ENCODE measurements at regions not wholly inside any gene's neighbourhood (a gene's known extent, or its start where the extent isn't known, plus 50 kb on each side); places are given as distances from the start of the nearest gene placed in this dataset.

DNA sequence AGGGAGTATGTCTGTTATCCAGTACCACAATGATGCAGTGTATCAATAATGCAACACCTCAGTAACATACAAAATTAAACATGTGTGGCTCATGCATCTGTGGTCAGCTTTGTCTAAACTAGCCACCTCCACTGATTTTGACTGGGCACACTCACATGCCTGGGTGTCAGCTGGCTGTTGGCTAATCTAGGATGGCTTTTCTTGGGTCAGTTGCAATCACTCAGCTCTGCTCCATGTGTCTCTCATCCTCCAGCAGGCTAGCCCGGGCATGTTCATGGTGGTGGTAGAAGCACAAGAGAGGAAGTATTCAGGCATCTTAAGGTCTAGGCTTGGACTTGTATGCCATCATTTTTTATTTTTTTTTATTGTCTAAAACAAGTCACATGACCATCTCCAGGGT is 59.3 kb upstream of the JAG1 start:
- Mint-ChIP-seq H3K27me3 (ENCODE audit: low read depth) (no peaks in the 10 kb centered on the region), H3K27ac (ENCODE audit: unreplicated experiment) (no peak overlapping the region), H3K36me3 (ENCODE audit: low read depth) (no peaks in the 10 kb centered on the region), H3K4me3 (ENCODE audit: unreplicated experiment) (no peak overlapping the region), H3K4me1 (ENCODE audit: low read depth) (peaks cover 32% of the 10 kb centered on the region), H3K9me3 (ENCODE audit: low read depth) (peaks cover 6% of the 10 kb centered on the region)
- no peak for DNase-seq (ENCODE audit: low spot score)
- no peak for TF ChIP-seq CTCF (IDR thresholded peaks at IDR 0.05)

DNA sequence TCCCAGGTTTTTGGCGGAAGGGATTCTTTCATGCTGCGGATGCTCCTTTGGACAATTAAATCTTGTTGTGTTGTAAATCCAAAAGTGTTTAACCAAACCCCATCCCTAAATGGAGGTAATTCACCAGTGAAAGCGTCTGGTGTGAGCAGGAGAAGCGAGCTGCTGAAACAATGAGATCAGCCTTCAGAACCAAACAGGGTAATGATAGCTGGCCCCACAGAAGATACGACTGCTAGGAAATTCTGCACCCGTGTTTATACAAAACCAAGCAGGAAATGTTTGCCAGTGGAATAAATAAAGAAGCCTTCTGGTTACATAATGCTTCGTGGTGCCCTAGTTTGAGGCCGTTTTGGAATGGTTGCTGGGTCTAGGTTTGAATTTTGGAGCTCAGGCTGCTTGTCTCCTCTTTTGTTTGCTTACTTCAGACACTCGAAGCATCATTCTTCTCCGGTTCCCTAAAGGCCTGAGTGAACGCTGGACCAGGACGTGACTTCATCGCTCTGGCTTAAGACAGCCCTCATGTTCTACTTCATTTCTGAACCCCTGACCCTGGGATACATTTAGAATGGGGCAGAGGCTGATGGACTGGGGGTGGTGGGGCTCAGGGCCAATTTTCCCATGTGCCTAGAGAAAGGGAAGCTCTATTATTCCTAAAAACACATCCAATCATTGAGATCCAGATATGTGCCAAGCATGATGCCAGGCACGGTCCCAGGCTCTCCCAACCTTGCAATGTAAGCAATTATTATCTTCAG is 61.6 kb upstream of the JAG1 start:
- Mint-ChIP-seq H3K27ac (ENCODE audit: unreplicated experiment) (no peak overlapping the region), H3K9me3 (ENCODE audit: low read depth) (peaks cover 2% of the 10 kb centered on the region), H3K4me3 (ENCODE audit: unreplicated experiment) (no peak overlapping the region), H3K36me3 (ENCODE audit: low read depth) (no peaks in the 10 kb centered on the region), H3K4me1 (ENCODE audit: low read depth) (peaks cover 46% of the 10 kb centered on the region), H3K27me3 (ENCODE audit: low read depth) (no peaks in the 10 kb centered on the region)
- no peak for TF ChIP-seq CTCF (IDR thresholded peaks at IDR 0.05)
- no peak for DNase-seq (ENCODE audit: low spot score)

GRCh38 chr20:10739134-10739533 is 65.3 kb upstream of the JAG1 start:
- H3K27me3 Mint-ChIP-seq (ENCODE audit: low read depth), result no peaks in the 10 kb centered on the region
- no peaks in the 10 kb centered on the region for H3K36me3 Mint-ChIP-seq (ENCODE audit: low read depth)
- no peak for DNase-seq (ENCODE audit: low spot score)
- H3K4me1 Mint-ChIP-seq (ENCODE audit: low read depth), result peaks cover 49% of the 10 kb centered on the region
- H3K4me3 Mint-ChIP-seq (ENCODE audit: unreplicated experiment), result peak overlapping the region; percentile 67
- no peak for TF ChIP-seq CTCF (IDR thresholded peaks at IDR 0.05)
- H3K27ac Mint-ChIP-seq (ENCODE audit: unreplicated experiment), result peak overlapping the region; percentile 94
- peaks cover 2% of the 10 kb centered on the region for H3K9me3 Mint-ChIP-seq (ENCODE audit: low read depth)

DNA sequence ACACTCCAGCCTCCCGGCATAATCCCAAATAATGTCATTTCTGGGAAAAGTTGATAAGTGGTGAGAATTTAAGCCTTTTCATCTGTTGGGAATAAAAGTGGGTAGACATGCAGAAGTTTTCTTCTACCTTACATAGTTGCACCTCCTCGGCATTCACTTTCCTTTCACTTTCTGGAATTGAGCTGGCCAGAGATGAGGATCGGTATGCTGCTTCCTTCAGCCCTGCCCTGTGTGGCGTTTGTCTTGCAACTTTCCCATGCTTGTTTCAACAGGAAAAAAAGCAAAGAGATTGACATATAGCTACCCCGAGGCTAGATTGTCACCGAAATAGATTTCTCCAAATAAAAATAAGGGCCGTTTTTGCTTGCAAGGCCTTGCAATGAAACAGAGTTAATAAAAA is 65.8 kb upstream of the JAG1 start:
- Mint-ChIP-seq H3K4me3 (ENCODE audit: unreplicated experiment) (peak overlapping the region; percentile 67), H3K27ac (ENCODE audit: unreplicated experiment) (peak overlapping the region; percentile 94), H3K4me1 (ENCODE audit: low read depth) (peaks cover 49% of the 10 kb centered on the region), H3K9me3 (ENCODE audit: low read depth) (peaks cover 2% of the 10 kb centered on the region), H3K27me3 (ENCODE audit: low read depth) (no peaks in the 10 kb centered on the region), H3K36me3 (ENCODE audit: low read depth) (no peaks in the 10 kb centered on the region)
- TF ChIP-seq CTCF (IDR thresholded peaks at IDR 0.05), result no peak
- DNase-seq (ENCODE audit: low spot score), result no peak

GRCh38 chr20:10741060-10741459 is 67.3 kb upstream of the JAG1 start:
- Mint-ChIP-seq H3K36me3 (ENCODE audit: low read depth) (peaks cover 1% of the 10 kb centered on the region), H3K4me1 (ENCODE audit: low read depth) (peaks cover 54% of the 10 kb centered on the region), H3K27me3 (ENCODE audit: low read depth) (no peaks in the 10 kb centered on the region), H3K4me3 (ENCODE audit: unreplicated experiment) (peak overlapping the region; percentile 17), H3K9me3 (ENCODE audit: low read depth) (peaks cover 2% of the 10 kb centered on the region), H3K27ac (ENCODE audit: unreplicated experiment) (peak overlapping the region; percentile 94)
- no peak for DNase-seq (ENCODE audit: low spot score)
- no peak for TF ChIP-seq CTCF (IDR thresholded peaks at IDR 0.05)
